HFFc6 (cell line): ENCODE measurements at regions not wholly inside any gene's neighbourhood (a gene's known extent, or its start where the extent isn't known, plus 50 kb on each side); places are given as distances from the start of the nearest gene placed in this dataset.

ENCODE experiments used
- DNase-seq: peaks from one replicate; pipeline ENCODE4 v3.0.0-alpha.2; 2018
- H3K27ac Mint-ChIP-seq: 2 replicates; pipeline ENCODE4 v1.8.0; 2020; ENCODE audit warnings: mild to moderate bottlenecking, mixed read lengths
- H3K27me3 Mint-ChIP-seq: 2 replicates; pipeline ENCODE4 v1.8.0; 2021; ENCODE audit warnings: mild to moderate bottlenecking, moderate library complexity, mixed read lengths; ENCODE audit not compliant: insufficient read depth
- H3K36me3 Mint-ChIP-seq: 2 replicates; pipeline ENCODE4 v1.8.0; 2021; ENCODE audit warnings: low read depth, mixed read lengths
- H3K4me1 Mint-ChIP-seq: 2 replicates; pipeline ENCODE4 v1.8.0; 2020; ENCODE audit warnings: low read depth, mixed read lengths
- H3K4me3 Mint-ChIP-seq: 2 replicates; pipeline ENCODE4 v1.8.0; 2020; ENCODE audit warnings: mild to moderate bottlenecking, moderate library complexity, mixed read lengths
- H3K9me3 Mint-ChIP-seq: 2 replicates; pipeline ENCODE4 v1.8.0; 2020; ENCODE audit warnings: mild to moderate bottlenecking, mixed read lengths
- TF ChIP-seq, protein P1 (sequence below): fragments of 200-600 bp; sonication (generic); IDR thresholded peaks from 2 replicates; pipeline ENCODE4 v1.5.0; 2021; ENCODE audit warnings: antibody characterized with exemption, mild to moderate bottlenecking

DNA sequence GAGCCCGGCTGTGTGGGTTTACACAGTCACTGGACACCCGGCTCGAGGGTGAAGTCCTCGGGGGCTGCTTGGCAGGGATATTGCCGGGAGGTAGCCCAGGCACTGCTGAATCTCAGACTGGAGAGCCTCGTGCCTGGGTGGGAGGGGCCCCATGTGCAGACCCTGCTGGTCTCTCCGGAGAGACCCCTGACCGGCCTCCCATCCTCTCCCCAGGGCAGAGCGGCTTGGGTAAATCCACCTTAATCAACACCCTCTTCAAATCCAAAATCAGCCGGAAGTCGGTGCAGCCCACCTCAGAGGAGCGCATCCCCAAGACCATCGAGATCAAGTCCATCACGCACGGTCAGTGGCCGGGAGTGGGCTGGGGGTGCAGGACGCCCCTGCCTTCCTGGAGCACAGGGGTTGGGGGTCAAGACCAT is 346.5 kb downstream of the SEC14L1 start:
- Mint-ChIP-seq H3K4me1 (no peaks in the 10 kb centered on the region), H3K9me3 (no peaks in the 10 kb centered on the region), H3K4me3 (no peak overlapping the region), H3K27ac (no peak overlapping the region), H3K36me3 (no peaks in the 10 kb centered on the region; the same call in 1 of the 2 replicates), H3K27me3 (peaks cover 6% of the 10 kb centered on the region)
- TF ChIP-seq, protein P1, sequence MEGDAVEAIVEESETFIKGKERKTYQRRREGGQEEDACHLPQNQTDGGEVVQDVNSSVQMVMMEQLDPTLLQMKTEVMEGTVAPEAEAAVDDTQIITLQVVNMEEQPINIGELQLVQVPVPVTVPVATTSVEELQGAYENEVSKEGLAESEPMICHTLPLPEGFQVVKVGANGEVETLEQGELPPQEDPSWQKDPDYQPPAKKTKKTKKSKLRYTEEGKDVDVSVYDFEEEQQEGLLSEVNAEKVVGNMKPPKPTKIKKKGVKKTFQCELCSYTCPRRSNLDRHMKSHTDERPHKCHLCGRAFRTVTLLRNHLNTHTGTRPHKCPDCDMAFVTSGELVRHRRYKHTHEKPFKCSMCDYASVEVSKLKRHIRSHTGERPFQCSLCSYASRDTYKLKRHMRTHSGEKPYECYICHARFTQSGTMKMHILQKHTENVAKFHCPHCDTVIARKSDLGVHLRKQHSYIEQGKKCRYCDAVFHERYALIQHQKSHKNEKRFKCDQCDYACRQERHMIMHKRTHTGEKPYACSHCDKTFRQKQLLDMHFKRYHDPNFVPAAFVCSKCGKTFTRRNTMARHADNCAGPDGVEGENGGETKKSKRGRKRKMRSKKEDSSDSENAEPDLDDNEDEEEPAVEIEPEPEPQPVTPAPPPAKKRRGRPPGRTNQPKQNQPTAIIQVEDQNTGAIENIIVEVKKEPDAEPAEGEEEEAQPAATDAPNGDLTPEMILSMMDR: no peak
- DNase-seq: no peak

DNA sequence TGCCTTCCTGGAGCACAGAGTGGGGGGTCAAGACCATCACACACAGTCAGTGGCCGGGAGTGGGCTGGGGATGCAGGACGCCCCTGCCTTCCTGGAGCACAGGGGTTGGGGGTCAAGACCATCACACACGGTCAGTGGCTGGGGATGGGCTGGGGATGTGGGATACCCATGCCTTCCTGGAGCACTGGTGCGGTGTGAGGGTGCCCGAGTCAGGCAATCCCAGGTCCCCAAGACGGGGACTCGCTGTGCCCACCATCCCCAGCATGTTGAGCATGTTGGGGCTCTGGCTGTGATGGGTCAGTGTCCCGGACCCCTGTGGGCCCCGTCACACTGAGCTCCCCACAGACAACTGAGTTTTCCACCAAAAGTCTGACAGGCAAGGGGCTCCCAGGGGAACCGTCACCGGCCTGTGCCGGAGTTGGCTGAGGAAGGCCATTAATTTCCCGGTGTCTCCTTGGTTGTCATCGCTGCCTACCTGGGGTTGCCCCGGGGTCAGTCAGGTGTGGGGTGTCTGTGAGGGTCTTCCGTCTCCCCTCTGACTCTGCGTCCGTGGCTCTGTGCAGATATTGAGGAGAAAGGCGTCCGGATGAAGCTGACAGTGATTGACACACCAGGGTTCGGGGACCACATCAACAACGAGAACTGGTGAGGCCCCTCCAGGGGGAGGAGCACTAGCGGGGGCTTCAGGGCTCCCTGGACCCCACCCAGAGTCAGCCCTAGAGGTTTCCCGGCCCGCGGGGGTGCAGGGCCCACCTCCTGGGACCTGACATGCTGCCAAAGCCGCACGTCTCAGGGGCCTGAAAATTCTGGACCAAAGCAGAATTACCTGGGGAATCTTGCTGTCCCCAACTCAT is 347.1 kb downstream of the SEC14L1 start:
- DNase-seq: no peak
- Mint-ChIP-seq H3K4me1 (no peaks in the 10 kb centered on the region), H3K9me3 (no peaks in the 10 kb centered on the region), H3K27me3 (peaks cover 5% of the 10 kb centered on the region), H3K36me3 (no peaks in the 10 kb centered on the region; the same call in 1 of the 2 replicates), H3K27ac (no peak overlapping the region), H3K4me3 (no peak overlapping the region)
- TF ChIP-seq, protein P1: no peak

DNA sequence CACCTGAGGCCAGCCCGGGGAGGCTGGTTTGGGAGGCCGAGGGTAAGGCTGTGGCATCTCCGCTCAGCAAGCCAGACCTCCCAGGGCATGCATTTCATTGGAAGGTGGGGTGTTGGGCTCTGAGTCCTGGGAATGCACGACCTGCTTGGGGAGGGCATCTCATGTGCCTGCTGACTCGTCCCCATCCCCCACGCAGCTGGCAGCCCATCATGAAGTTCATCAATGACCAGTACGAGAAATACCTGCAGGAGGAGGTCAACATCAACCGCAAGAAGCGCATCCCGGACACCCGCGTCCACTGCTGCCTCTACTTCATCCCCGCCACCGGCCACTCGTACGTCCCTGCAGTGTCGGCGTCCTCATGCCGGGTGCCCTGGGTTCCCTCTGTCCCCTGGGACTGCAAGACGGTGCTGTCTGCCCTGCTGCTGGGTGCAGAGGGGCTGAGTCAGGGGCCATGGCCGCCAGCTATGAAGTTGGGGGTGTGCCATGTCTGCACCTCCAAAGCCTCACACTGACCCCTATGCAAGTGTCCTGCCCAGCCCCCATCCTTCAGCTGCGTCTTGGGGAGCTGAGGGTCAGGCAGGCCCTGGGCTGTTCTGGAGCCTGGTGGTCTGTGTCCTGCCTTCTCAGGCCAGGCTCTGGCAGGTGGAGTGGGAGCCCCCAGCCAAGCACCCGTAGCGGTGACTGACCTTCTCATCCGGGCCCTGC is 347.9 kb downstream of the SEC14L1 start:
- TF ChIP-seq, protein P1: no peak
- Mint-ChIP-seq H3K27ac (no peak overlapping the region), H3K27me3 (peaks cover 3% of the 10 kb centered on the region), H3K4me3 (no peak overlapping the region), H3K4me1 (no peaks in the 10 kb centered on the region), H3K9me3 (no peaks in the 10 kb centered on the region), H3K36me3 (0 out of 2 replicates have a peak, but pooled peaks cover 3% of the 10 kb centered on the region)
- DNase-seq: no peak

DNA sequence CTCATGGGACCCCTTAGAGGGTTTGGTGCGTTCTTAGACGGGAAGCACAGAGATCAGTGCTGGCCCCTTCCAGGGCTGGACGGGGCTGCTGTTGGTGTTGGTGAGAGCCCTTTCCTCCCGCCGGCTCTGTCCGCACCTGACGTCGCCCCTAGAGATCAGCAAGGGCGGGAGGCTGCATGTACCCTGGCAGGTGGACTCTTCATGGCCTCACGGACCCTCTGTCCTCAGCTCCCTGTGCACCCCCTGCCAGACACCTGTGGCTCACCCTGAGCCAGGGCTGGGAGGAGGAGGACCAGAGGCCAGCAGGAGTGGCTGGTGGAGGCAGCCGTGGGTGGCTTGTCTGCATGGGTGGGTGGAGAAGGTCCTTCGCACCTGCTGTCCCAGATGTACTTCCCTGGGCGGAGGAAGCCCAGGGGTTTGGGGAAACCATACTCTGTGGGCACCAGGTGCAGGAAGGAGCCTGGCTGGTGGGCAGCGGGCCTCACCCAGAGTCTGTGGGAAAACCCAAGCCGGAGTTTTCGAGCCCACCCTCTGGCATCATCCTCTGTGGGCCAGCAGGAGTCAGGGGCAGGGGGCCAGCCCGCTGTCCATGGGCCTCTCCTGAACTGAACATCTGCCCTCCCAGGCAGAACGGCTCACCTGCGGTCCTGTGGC is 348.6 kb downstream of the SEC14L1 start:
- Mint-ChIP-seq H3K4me1 (no peaks in the 10 kb centered on the region), H3K27ac (no peak overlapping the region), H3K9me3 (no peaks in the 10 kb centered on the region), H3K4me3 (no peak overlapping the region), H3K36me3 (0 out of 2 replicates have a peak, but pooled peaks cover 4% of the 10 kb centered on the region), H3K27me3 (peaks cover 3% of the 10 kb centered on the region)
- DNase-seq: no peak
- TF ChIP-seq, protein P1: no peak

- peaks cover 4% of the 10 kb centered on the region for H3K4me1 Mint-ChIP-seq
- no peak overlapping the region for H3K4me3 Mint-ChIP-seq
- H3K27ac Mint-ChIP-seq: no peak overlapping the region
- TF ChIP-seq, protein P1: no peak
- peaks cover 4% of the 10 kb centered on the region; the same call in 1 of the 2 replicates for H3K36me3 Mint-ChIP-seq
- H3K27me3 Mint-ChIP-seq: peaks cover 4% of the 10 kb centered on the region
- no peaks in the 10 kb centered on the region for H3K9me3 Mint-ChIP-seq
- DNase-seq: no peak
Observed at GRCh38 chr17:77489893-77490255, 349.1 kb downstream of the SEC14L1 start.
